Cardiac muscle cell (in vitro differentiated cells and primary cell): ENCODE measurements at regions not wholly inside any gene's neighbourhood (a gene's known extent, or its start where the extent isn't known, plus 50 kb on each side); places are given as distances from the start of the nearest gene placed in this dataset.

Experiments
- DNase-seq, 2 donors: peaks; one replicate each; pipeline versions ENCODE4 v3.0.0 to v3.0.0-alpha.2; 2010 to 2017; ENCODE audit warnings: low read depth in 1 of 2, low spot score in 1 of 2
- H3K27ac ChIP-seq: fragments of 200-600 bp; sonication (generic); 2 replicates; pipeline ENCODE4 v1.5.1; 2016
- H3K27me3 ChIP-seq: fragments of 200-600 bp; sonication (generic); 2 replicates; pipeline ENCODE4 v1.6.0; 2016; ENCODE audit warnings: control low read depth
- H3K36me3 ChIP-seq: fragments of 200-600 bp; sonication (generic); 2 replicates; pipeline ENCODE4 v1.5.1; 2016; ENCODE audit warnings: control low read depth
- H3K4me1 ChIP-seq: fragments of 200-600 bp; sonication (generic); 2 replicates; pipeline ENCODE4 v1.8.1; 2017; ENCODE audit warnings: low read depth, mild to moderate bottlenecking, mixed run types
- H3K4me3 ChIP-seq: fragments of 200-600 bp; sonication (generic); 2 replicates; pipeline ENCODE4 v1.5.1; 2016; ENCODE audit warnings: mild to moderate bottlenecking
- H3K9me3 ChIP-seq: fragments of 200-600 bp; sonication (generic); 2 replicates; pipeline ENCODE4 v1.5.1; 2017; ENCODE audit warnings: low read depth, mild to moderate bottlenecking, control low read depth
- TF ChIP-seq, protein P1 (sequence below): IDR thresholded peaks from 2 replicates; pipeline ENCODE4 v1.5.1; 2012; ENCODE audit warnings: low read depth, mild to moderate bottlenecking, low read length

- no peaks in the 10 kb centered on the region for H3K4me1 ChIP-seq
- no peaks in the 10 kb centered on the region for H3K36me3 ChIP-seq
- no peaks in the 10 kb centered on the region for H3K27me3 ChIP-seq
- H3K27ac ChIP-seq = no peak overlapping the region
- no peak for DNase-seq
- H3K9me3 ChIP-seq = no peaks in the 10 kb centered on the region
- H3K4me3 ChIP-seq = no peak overlapping the region
- TF ChIP-seq, protein P1, sequence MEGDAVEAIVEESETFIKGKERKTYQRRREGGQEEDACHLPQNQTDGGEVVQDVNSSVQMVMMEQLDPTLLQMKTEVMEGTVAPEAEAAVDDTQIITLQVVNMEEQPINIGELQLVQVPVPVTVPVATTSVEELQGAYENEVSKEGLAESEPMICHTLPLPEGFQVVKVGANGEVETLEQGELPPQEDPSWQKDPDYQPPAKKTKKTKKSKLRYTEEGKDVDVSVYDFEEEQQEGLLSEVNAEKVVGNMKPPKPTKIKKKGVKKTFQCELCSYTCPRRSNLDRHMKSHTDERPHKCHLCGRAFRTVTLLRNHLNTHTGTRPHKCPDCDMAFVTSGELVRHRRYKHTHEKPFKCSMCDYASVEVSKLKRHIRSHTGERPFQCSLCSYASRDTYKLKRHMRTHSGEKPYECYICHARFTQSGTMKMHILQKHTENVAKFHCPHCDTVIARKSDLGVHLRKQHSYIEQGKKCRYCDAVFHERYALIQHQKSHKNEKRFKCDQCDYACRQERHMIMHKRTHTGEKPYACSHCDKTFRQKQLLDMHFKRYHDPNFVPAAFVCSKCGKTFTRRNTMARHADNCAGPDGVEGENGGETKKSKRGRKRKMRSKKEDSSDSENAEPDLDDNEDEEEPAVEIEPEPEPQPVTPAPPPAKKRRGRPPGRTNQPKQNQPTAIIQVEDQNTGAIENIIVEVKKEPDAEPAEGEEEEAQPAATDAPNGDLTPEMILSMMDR = no peak
These were observed 506.3 kb downstream of the UQCRFS1 start for GRCh38 chr19:28706693-28707092.

- no peaks in the 10 kb centered on the region for H3K36me3 ChIP-seq
- no peak overlapping the region for H3K27ac ChIP-seq
- TF ChIP-seq, protein P1 = peak; percentile 56
- no peaks in the 10 kb centered on the region for H3K4me1 ChIP-seq
- no peak overlapping the region for H3K4me3 ChIP-seq
- no peaks in the 10 kb centered on the region for H3K27me3 ChIP-seq
- no peaks in the 10 kb centered on the region for H3K9me3 ChIP-seq
- DNase-seq = peak; percentile 26 to 88
These were observed 507.9 kb downstream of the UQCRFS1 start for GRCh38 chr19:28705008-28705407.

DNA sequence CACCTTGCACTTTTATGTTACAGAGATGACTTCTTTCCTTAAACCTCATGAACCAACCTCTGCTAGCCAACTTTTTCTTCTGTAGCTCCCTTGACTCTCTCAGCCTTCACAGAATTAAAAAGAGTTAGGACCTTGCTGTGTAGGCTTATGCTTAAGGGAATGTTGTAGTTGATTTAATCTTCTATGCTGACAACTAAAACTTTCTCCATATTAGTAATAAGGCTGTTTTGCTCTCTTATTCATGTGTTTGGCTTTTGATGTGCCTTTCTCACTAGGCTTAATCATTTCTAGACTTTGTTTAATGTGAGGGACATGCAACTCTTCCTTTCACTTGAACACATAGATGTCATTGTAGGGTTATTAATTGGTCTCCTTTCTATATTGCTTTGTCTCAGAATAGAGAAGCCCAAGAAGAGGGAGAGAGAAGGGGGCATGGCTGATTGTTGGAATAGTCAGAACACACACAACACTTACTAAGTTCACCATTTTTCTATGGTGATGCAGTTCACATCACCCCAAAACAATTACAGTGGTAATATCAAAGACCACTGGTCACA, 509.5 kb downstream of the UQCRFS1 start:
- H3K4me3 ChIP-seq = no peak overlapping the region
- no peaks in the 10 kb centered on the region for H3K9me3 ChIP-seq
- DNase-seq = no peak
- H3K36me3 ChIP-seq = no peaks in the 10 kb centered on the region
- H3K4me1 ChIP-seq = no peaks in the 10 kb centered on the region
- no peaks in the 10 kb centered on the region for H3K27me3 ChIP-seq
- TF ChIP-seq, protein P1 = no peak
- H3K27ac ChIP-seq = no peak overlapping the region

DNA sequence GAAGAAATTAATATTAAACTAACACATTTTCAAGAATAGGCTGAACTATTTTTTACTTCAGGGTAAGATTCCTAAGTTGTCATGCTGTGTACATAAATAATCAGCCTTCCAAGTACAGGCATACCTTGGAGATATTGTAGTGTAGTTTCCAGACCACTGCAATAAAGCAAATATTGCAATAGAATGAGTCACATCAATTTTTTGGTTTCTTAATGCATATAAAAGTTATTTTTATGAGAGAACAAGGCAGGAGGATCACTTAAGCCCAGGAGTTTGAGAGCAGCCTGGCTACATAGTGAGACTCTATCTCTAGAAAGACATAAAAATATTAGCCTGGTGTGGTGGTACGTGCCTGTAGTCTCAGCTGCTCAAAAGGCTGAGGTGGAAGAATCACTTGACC, 511.5 kb downstream of the UQCRFS1 start:
- Histone ChIP-seq H3K36me3 (no peaks in the 10 kb centered on the region), H3K27ac (no peak overlapping the region), H3K9me3 (no peaks in the 10 kb centered on the region), H3K4me3 (no peak overlapping the region), H3K27me3 (no peaks in the 10 kb centered on the region), H3K4me1 (no peaks in the 10 kb centered on the region)
- TF ChIP-seq, protein P1 = no peak
- no peak for DNase-seq

DNA sequence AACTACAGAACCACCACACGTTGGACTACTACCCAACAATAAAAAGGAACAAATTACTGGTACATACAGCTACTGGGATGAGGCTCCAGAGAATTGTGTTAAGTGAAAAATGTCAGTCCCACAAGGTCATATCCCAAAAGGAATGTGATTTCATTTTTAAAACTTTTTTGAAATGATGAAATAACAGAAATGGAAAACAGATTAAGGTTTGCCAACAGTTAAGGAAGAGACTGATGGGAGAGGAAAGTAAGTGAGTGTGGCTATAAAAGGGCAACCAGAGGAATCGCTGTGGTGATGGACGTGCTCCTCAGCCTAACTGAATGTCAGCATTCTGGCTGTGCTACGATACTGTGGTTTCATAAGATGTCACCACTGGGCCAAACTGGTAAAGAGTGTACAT, 512.8 kb downstream of the UQCRFS1 start:
- Histone ChIP-seq H3K36me3 (no peaks in the 10 kb centered on the region), H3K27me3 (no peaks in the 10 kb centered on the region), H3K9me3 (no peaks in the 10 kb centered on the region), H3K27ac (no peak overlapping the region), H3K4me1 (no peaks in the 10 kb centered on the region), H3K4me3 (no peak overlapping the region)
- peak in 1 of 2 donors; percentile 18 for DNase-seq
- TF ChIP-seq, protein P1 = no peak

- no peak for DNase-seq
- Histone ChIP-seq H3K27ac (no peak overlapping the region), H3K4me1 (no peaks in the 10 kb centered on the region), H3K36me3 (no peaks in the 10 kb centered on the region), H3K9me3 (no peaks in the 10 kb centered on the region), H3K27me3 (no peaks in the 10 kb centered on the region), H3K4me3 (no peak overlapping the region)
- TF ChIP-seq, protein P1 = no peak
These were observed 515.6 kb downstream of the UQCRFS1 start for GRCh38 chr19:28697308-28697707.
